DOHH2 (cell line): ENCODE measurements at regions not wholly inside any gene's neighbourhood (a gene's known extent, or its start where the extent isn't known, plus 50 kb on each side); places are given as distances from the start of the nearest gene placed in this dataset.

Experiments used
- CTCF ChIP-seq: fragments of 200-600 bp; sonication (generic); IDR thresholded peaks from one replicate; pipeline ENCODE4 v1.5.1; 2014; ENCODE audit warnings: antibody characterized with exemption, mild to moderate bottlenecking, low read depth, low read length; ENCODE audit not compliant: poor library complexity, severe bottlenecking
- EZH2phosphoT487 ChIP-seq: fragments of 200-600 bp; sonication (generic); IDR thresholded peaks from 2 replicates; pipeline ENCODE4 v1.6.1; 2017; ENCODE audit warnings: borderline replicate concordance, mild to moderate bottlenecking, antibody characterized with exemption, low read length, moderate library complexity, mixed read lengths

GRCh38 chr4:128381748-128382559 lies 94.3 kb upstream of the PGRMC2 start:
- TF ChIP-seq CTCF (no peak), EZH2phosphoT487 (no peak)
